ENCODE measurements at regions not wholly inside any gene's neighbourhood (a gene's known extent, or its start where the extent isn't known, plus 50 kb on each side); places are given as distances from the start of the nearest gene placed in this dataset.

- Mint-ChIP-seq H3K27ac (no peak overlapping the region), H3K27me3 (peaks cover 5% of the 10 kb centered on the region), H3K4me1 (no peaks in the 10 kb centered on the region), H3K4me3 (no peak overlapping the region), H3K9me3 (ENCODE audit: insufficient read depth) (peaks cover 4% of the 10 kb centered on the region)
- H3K27ac ChIP-seq (ENCODE audit: low read length in 2 of 2): no peak overlapping the region
- no peaks in the 10 kb centered on the region for H3K36me3 ChIP-seq (replicated peaks in 1 of 2; ENCODE audit: control extremely low read depth in 1 of 2, control insufficient read depth in 1 of 2, extremely low read depth in 1 of 2, insufficient read depth in 2 of 2, low read length in 1 of 2)
- POLR2A ChIA-PET: no interaction called here
- no peak for TF ChIP-seq EZH2 (IDR thresholded peaks at IDR 0.05; ENCODE audit: borderline replicate concordance, insufficient read depth, low read depth, low read length, poor library complexity, severe bottlenecking)
- TF ChIP-seq CTCF (IDR thresholded peaks at IDR 0.05): no peak
- 100% methylated on average over 1 of the region's 2 CpGs for WGBS (ENCODE audit: insufficient coverage)
- no peaks in the 10 kb centered on the region for H4K20me1 ChIP-seq (ENCODE audit: control insufficient read depth, insufficient read depth, low read length, poor library complexity, severe bottlenecking)
- ATAC-seq (ENCODE audit: low read depth) (no peak), DNase-seq (no peak)
- CTCF ChIA-PET: no interaction called here
- H3K9ac ChIP-seq (ENCODE audit: low read length): no peak overlapping the region
- no peaks in the 10 kb centered on the region for H3K4me1 ChIP-seq (ENCODE audit: control insufficient read depth in 2 of 2, insufficient read depth in 2 of 2, low read length in 2 of 2)
- no peak overlapping the region for H2AFZ ChIP-seq (ENCODE audit: insufficient read depth, low read depth, low read length, poor library complexity, severe bottlenecking)
- intact Hi-C loops (cut with micrococcal nuclease): no loop called here
- H3K9me3 ChIP-seq (ENCODE audit: control extremely low read depth in 1 of 3, control insufficient read depth in 2 of 3, insufficient read depth in 1 of 3, low read length in 2 of 3): peaks cover 0 to 6% (median 3%) of the 10 kb centered on the region in 3 donors
- no peaks in the 10 kb centered on the region for H3K27me3 ChIP-seq (replicated peaks in 1 of 4; ENCODE audit: control extremely low read depth in 1 of 4, control insufficient read depth in 3 of 4, insufficient read depth in 4 of 4, low read length in 3 of 4)
- H3K4me3 ChIP-seq (ENCODE audit: control extremely low read depth in 1 of 5, extremely low read depth in 1 of 5, insufficient read depth in 1 of 5, low read depth in 2 of 5, low read length in 4 of 5): no peak overlapping the region
- no peak overlapping the region for H3K4me2 ChIP-seq (replicated peaks; ENCODE audit: low read depth, low read length, poor library complexity, severe bottlenecking)
- no peaks in the 10 kb centered on the region for H3K79me2 ChIP-seq (ENCODE audit: control insufficient read depth, insufficient read depth, low read length)
These were observed 185.5 kb upstream of the ANKRD28 start for GRCh38 chr3:15983232-15983631.

GRCh38 chr3:15983693-15984092 is 185.9 kb upstream of the ANKRD28 start:
- WGBS (ENCODE audit: insufficient coverage): no CpG with 5 or more reads among the region's 1 CpG
- ChIA-PET CTCF (no interaction called here), POLR2A (no interaction called here)
- no peaks in the 10 kb centered on the region for H3K4me1 Mint-ChIP-seq
- Histone ChIP-seq H3K27ac (ENCODE audit: low read length in 2 of 2) (no peak overlapping the region), H3K9ac (ENCODE audit: low read length) (no peak overlapping the region), H3K9me3 (ENCODE audit: control extremely low read depth in 1 of 3, control insufficient read depth in 2 of 3, insufficient read depth in 1 of 3, low read length in 2 of 3) (peaks cover 0 to 7% (median 3%) of the 10 kb centered on the region in 3 donors), H4K20me1 (ENCODE audit: control insufficient read depth, insufficient read depth, low read length, poor library complexity, severe bottlenecking) (no peaks in the 10 kb centered on the region), H3K27me3 (replicated peaks in 1 of 4; ENCODE audit: control extremely low read depth in 1 of 4, control insufficient read depth in 3 of 4, insufficient read depth in 4 of 4, low read length in 3 of 4) (no peaks in the 10 kb centered on the region), H3K4me1 (ENCODE audit: control insufficient read depth in 2 of 2, insufficient read depth in 2 of 2, low read length in 2 of 2) (no peaks in the 10 kb centered on the region), H3K4me3 (ENCODE audit: control extremely low read depth in 1 of 5, extremely low read depth in 1 of 5, insufficient read depth in 1 of 5, low read depth in 2 of 5, low read length in 4 of 5) (no peak overlapping the region), H3K36me3 (replicated peaks in 1 of 2; ENCODE audit: control extremely low read depth in 1 of 2, control insufficient read depth in 1 of 2, extremely low read depth in 1 of 2, insufficient read depth in 2 of 2, low read length in 1 of 2) (no peaks in the 10 kb centered on the region), H3K79me2 (ENCODE audit: control insufficient read depth, insufficient read depth, low read length) (no peaks in the 10 kb centered on the region), H3K4me2 (replicated peaks; ENCODE audit: low read depth, low read length, poor library complexity, severe bottlenecking) (no peak overlapping the region), H2AFZ (ENCODE audit: insufficient read depth, low read depth, low read length, poor library complexity, severe bottlenecking) (no peak overlapping the region)
- ATAC-seq (ENCODE audit: low read depth) (no peak), DNase-seq (no peak)
- no peak overlapping the region for H3K4me3 Mint-ChIP-seq
- intact Hi-C loops (cut with micrococcal nuclease): no loop called here
- H3K9me3 Mint-ChIP-seq (ENCODE audit: insufficient read depth): peaks cover 8% of the 10 kb centered on the region
- H3K27me3 Mint-ChIP-seq: peaks cover 5% of the 10 kb centered on the region
- no peak overlapping the region for H3K27ac Mint-ChIP-seq
- no peak for TF ChIP-seq EZH2 (IDR thresholded peaks at IDR 0.05; ENCODE audit: borderline replicate concordance, insufficient read depth, low read depth, low read length, poor library complexity, severe bottlenecking)
- TF ChIP-seq CTCF (IDR thresholded peaks at IDR 0.05): no peak
